PC-9 (cell line): ENCODE measurements at regions not wholly inside any gene's neighbourhood (a gene's known extent, or its start where the extent isn't known, plus 50 kb on each side); places are given as distances from the start of the nearest gene placed in this dataset.

Source experiments
- EZH2 ChIP-seq: fragments of 200-600 bp; sonication (generic); IDR thresholded peaks from 2 replicates; pipeline ENCODE4 v1.8.0; 2017; ENCODE audit warnings: antibody characterized with exemption, low read depth
- TF ChIP-seq, protein P1 (sequence below): fragments of 200-600 bp; sonication (generic); conservative IDR thresholded peaks from 2 replicates; pipeline ENCODE4 v1.6.1; 2017; ENCODE audit warnings: mixed run types, antibody characterized with exemption, mild to moderate bottlenecking, moderate library complexity

- TF ChIP-seq, protein P1, sequence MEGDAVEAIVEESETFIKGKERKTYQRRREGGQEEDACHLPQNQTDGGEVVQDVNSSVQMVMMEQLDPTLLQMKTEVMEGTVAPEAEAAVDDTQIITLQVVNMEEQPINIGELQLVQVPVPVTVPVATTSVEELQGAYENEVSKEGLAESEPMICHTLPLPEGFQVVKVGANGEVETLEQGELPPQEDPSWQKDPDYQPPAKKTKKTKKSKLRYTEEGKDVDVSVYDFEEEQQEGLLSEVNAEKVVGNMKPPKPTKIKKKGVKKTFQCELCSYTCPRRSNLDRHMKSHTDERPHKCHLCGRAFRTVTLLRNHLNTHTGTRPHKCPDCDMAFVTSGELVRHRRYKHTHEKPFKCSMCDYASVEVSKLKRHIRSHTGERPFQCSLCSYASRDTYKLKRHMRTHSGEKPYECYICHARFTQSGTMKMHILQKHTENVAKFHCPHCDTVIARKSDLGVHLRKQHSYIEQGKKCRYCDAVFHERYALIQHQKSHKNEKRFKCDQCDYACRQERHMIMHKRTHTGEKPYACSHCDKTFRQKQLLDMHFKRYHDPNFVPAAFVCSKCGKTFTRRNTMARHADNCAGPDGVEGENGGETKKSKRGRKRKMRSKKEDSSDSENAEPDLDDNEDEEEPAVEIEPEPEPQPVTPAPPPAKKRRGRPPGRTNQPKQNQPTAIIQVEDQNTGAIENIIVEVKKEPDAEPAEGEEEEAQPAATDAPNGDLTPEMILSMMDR = no peak
- TF ChIP-seq EZH2 = no peak
These were observed 304.6 kb downstream of the NUP35 start for GRCh38 chr2:183428881-183429280.
